HUES6 (cell line): ENCODE measurements at regions not wholly inside any gene's neighbourhood (a gene's known extent, or its start where the extent isn't known, plus 50 kb on each side); places are given as distances from the start of the nearest gene placed in this dataset.

Source experiments
- H3K27ac ChIP-seq: 2 replicates; pipeline ENCODE4 v1.7.0; 2013; ENCODE audit warnings: low read depth, mild to moderate bottlenecking, low read length, inconsistent platforms
- H3K27me3 ChIP-seq: 2 replicates; pipeline ENCODE4 v1.6.1; 2013; ENCODE audit warnings: low read length; ENCODE audit not compliant: control insufficient read depth, insufficient read depth
- H3K36me3 ChIP-seq: 2 replicates; pipeline ENCODE4 v1.6.1; 2013; ENCODE audit warnings: low read length; ENCODE audit not compliant: control insufficient read depth, insufficient read depth
- H3K4me1 ChIP-seq: 2 replicates; pipeline ENCODE4 v1.6.1; 2013; ENCODE audit warnings: low read length; ENCODE audit not compliant: control insufficient read depth, insufficient read depth
- H3K4me3 ChIP-seq: 2 replicates; pipeline ENCODE4 v1.5.1; 2013; ENCODE audit warnings: low read depth, low read length
- H3K9ac ChIP-seq: one replicate; pipeline ENCODE4 v1.6.1; 2013; ENCODE audit warnings: mild to moderate bottlenecking, low read length
- H3K9me3 ChIP-seq: 2 replicates; pipeline ENCODE4 v1.6.1; 2013; ENCODE audit warnings: low read depth, low read length; ENCODE audit not compliant: control insufficient read depth, insufficient read depth

DNA sequence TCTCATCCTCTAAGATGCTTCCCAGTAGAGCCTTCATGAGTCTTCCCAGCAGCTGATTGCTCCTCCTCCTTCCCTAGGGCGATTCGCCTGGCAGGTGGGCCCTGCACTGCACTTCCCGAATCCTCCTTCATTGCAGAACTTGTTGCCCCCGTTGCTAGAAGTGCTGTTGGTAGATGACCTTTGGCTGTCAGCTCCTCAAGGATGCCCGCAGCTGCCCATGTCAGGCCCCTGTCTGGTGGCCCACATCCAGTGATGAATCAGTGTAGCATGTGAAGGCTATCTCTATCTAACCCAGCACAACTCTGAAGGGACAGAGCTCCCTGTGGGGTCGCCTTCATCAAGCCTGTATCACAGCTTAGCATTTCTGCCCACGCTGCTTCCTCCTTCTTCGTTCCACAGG, 52.1 kb upstream of the F3 start:
- H3K4me1 ChIP-seq, result peaks cover 17% of the 10 kb centered on the region; the same call in 1 of the 2 replicates
- no peaks in the 10 kb centered on the region for H3K9me3 ChIP-seq
- no peak overlapping the region for H3K4me3 ChIP-seq
- no peaks in the 10 kb centered on the region for H3K27me3 ChIP-seq
- no peak overlapping the region for H3K27ac ChIP-seq
- no peak overlapping the region for H3K9ac ChIP-seq
- no peaks in the 10 kb centered on the region for H3K36me3 ChIP-seq

DNA sequence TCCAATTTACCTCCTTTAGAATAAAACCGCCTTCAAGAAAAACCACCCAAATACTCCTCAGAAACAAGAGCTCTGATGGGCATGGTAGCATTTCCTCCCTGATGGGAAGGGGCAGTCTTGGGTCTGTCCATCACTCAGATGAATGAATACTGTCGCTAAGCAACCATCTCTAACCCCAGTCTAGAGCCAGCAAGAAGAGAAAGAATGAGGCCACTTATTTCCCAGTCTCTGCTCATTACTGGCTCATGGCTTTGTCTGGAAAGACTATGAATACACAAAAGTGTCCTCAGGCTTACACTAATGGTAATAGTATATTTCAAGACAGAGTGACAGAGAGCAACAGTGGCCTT, 51.0 kb upstream of the F3 start:
- Histone ChIP-seq H3K9ac (no peak overlapping the region), H3K9me3 (no peaks in the 10 kb centered on the region), H3K27ac (no peak overlapping the region), H3K4me1 (peaks cover 17% of the 10 kb centered on the region; the same call in 1 of the 2 replicates), H3K36me3 (no peaks in the 10 kb centered on the region), H3K4me3 (no peak overlapping the region), H3K27me3 (no peaks in the 10 kb centered on the region)

DNA sequence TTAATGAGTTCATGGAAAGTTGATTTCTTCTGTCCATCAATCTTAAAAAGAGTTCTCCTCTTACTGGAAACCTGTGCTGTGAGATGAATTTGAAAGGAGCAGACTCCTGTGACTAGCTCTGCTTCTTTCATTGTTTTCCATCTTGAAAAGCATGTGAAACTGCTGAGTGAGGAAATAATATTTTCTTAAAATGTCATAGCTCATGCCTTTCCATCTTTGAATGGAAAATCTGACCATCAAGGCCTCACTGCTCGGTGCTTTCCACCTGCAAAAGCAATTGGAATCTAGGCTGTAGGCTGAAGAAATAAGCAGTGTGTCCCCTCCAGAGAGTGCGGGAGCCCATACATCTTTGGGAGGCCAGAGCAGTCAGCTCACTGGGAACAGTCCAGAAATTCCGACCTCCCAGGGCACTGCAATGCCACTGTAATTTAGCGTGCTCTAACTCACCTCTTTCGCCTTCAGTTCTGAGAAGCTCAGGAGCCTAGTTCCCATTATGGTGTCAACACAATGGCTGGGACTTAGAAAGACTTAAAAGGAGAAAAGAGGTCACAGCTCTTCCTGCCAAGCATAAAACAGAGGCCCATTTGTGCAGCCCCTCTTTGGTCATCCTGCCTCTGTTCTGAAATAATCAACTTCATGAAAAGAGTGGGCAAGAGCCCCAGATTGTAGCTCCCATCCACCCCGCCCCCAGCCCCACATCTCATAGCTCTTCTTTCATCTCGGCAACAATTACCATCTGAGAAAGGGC, 50.4 kb upstream of the F3 start:
- Histone ChIP-seq H3K36me3 (no peaks in the 10 kb centered on the region), H3K27ac (no peak overlapping the region), H3K9me3 (no peaks in the 10 kb centered on the region), H3K4me3 (no peak overlapping the region), H3K9ac (no peak overlapping the region), H3K4me1 (peaks cover 17% of the 10 kb centered on the region; the same call in 1 of the 2 replicates), H3K27me3 (no peaks in the 10 kb centered on the region)
